ENCODE measurements at regions not wholly inside any gene's neighbourhood (a gene's known extent, or its start where the extent isn't known, plus 50 kb on each side); places are given as distances from the start of the nearest gene placed in this dataset.
A peak's percentile ranks its signal among the peaks of the same experiment; 100 is the strongest.
"Not testable (repeated sequence)": the region's sequence is repeated elsewhere in the genome, so short reads cannot be mapped to it uniquely, and the experiment has no call there.

- H3K9me3 Mint-ChIP-seq: peaks cover 0 to 2% (median 0%) of the 10 kb centered on the region in 7 donors
- no peak for DNase-seq
- H3K36me3 Mint-ChIP-seq: no peaks in the 10 kb centered on the region
- no peak overlapping the region for H3K27ac Mint-ChIP-seq
- H3K4me3 Mint-ChIP-seq: peak overlapping the region in 1 of 8 donors; percentile 4
- peaks cover 5 to 15% (median 13%) of the 10 kb centered on the region in 3 donors for H3K27me3 Mint-ChIP-seq
- H3K4me1 Mint-ChIP-seq: peaks cover 8 to 12% (median 10%) of the 10 kb centered on the region in 3 donors
- ATAC-seq (ENCODE audit: low read depth in 2 of 2): peak; percentile 32 to 48
Observed at GRCh38 chr6:16824845-16825685, 63.8 kb upstream of the ATXN1 start.

- ATAC-seq (ENCODE audit: low read depth in 2 of 2): no peak
- DNase-seq: no peak
- H3K36me3 Mint-ChIP-seq: no peaks in the 10 kb centered on the region
- H3K9me3 Mint-ChIP-seq: peaks cover 0 to 2% (median 0%) of the 10 kb centered on the region in 7 donors
- peaks cover 5 to 16% (median 13%) of the 10 kb centered on the region in 3 donors for H3K27me3 Mint-ChIP-seq
- H3K4me1 Mint-ChIP-seq: peaks cover 8 to 12% (median 10%) of the 10 kb centered on the region in 3 donors
- no peak overlapping the region for H3K4me3 Mint-ChIP-seq
- H3K27ac Mint-ChIP-seq: no peak overlapping the region
Observed at GRCh38 chr6:16823718-16824352, 62.6 kb upstream of the ATXN1 start.

- ATAC-seq (ENCODE audit: low read depth in 2 of 2) (no peak), DNase-seq (no peak)
- H3K36me3 Mint-ChIP-seq: no peaks in the 10 kb centered on the region
- no peak overlapping the region for H3K4me3 Mint-ChIP-seq
- H3K27me3 Mint-ChIP-seq: peaks cover 5 to 16% (median 13%) of the 10 kb centered on the region in 3 donors
- H3K9me3 Mint-ChIP-seq: peaks cover 0 to 2% (median 0%) of the 10 kb centered on the region in 7 donors
- H3K4me1 Mint-ChIP-seq: peaks cover 8 to 12% (median 10%) of the 10 kb centered on the region in 3 donors
- H3K27ac Mint-ChIP-seq: peak overlapping the region in 1 of 6 donors; percentile 50
Observed at GRCh38 chr6:16822975-16823717, 61.9 kb upstream of the ATXN1 start.

GRCh38 chr6:16822529-16822928 is 61.3 kb upstream of the ATXN1 start:
- H3K27me3 Mint-ChIP-seq: peaks cover 5 to 16% (median 13%) of the 10 kb centered on the region in 3 donors

GRCh38 chr6:16821834-16822264 is 60.6 kb upstream of the ATXN1 start:
- peaks cover 5 to 16% (median 13%) of the 10 kb centered on the region in 3 donors for H3K27me3 Mint-ChIP-seq
- no peak for ATAC-seq (ENCODE audit: low read depth in 2 of 2)
- no peak overlapping the region for H3K27ac Mint-ChIP-seq
- DNase-seq: no peak
- peaks cover 0 to 2% (median 0%) of the 10 kb centered on the region in 7 donors for H3K9me3 Mint-ChIP-seq
- H3K4me1 Mint-ChIP-seq: peaks cover 8 to 12% (median 10%) of the 10 kb centered on the region in 3 donors
- no peaks in the 10 kb centered on the region for H3K36me3 Mint-ChIP-seq
- no peak overlapping the region for H3K4me3 Mint-ChIP-seq

More at GRCh38 chr6:16822529-16822928, 61.3 kb upstream of the ATXN1 start:
- Mint-ChIP-seq H3K4me3 (no peak overlapping the region), H3K4me1 (peaks cover 8 to 12% (median 10%) of the 10 kb centered on the region in 3 donors), H3K9me3 (peaks cover 0 to 2% (median 0%) of the 10 kb centered on the region in 7 donors), H3K27ac (no peak overlapping the region), H3K36me3 (no peaks in the 10 kb centered on the region)
- ATAC-seq (ENCODE audit: low read depth in 2 of 2): no peak
- DNase-seq: no peak

GRCh38 chr6:16820262-16820661 is 59.0 kb upstream of the ATXN1 start:
- peaks cover 8 to 10% (median 10%) of the 10 kb centered on the region in 3 donors for H3K4me1 Mint-ChIP-seq
- not testable (repeated sequence) for H3K36me3 Mint-ChIP-seq; H3K4me3 Mint-ChIP-seq; ATAC-seq (ENCODE audit: low read depth in 2 of 2); DNase-seq; H3K9me3 Mint-ChIP-seq; H3K27ac Mint-ChIP-seq
- H3K27me3 Mint-ChIP-seq: peaks cover 5 to 16% (median 13%) of the 10 kb centered on the region in 3 donors

- H3K9me3 Mint-ChIP-seq: peaks cover 0 to 4% (median 0%) of the 10 kb centered on the region in 7 donors
- DNase-seq: no peak
- no peak overlapping the region for H3K27ac Mint-ChIP-seq
- H3K36me3 Mint-ChIP-seq: no peaks in the 10 kb centered on the region
- ATAC-seq (ENCODE audit: low read depth in 2 of 2): no peak
- no peak overlapping the region for H3K4me3 Mint-ChIP-seq
- peaks cover 5 to 16% (median 13%) of the 10 kb centered on the region in 3 donors for H3K27me3 Mint-ChIP-seq
- peaks cover 4 to 7% (median 5%) of the 10 kb centered on the region in 3 donors for H3K4me1 Mint-ChIP-seq
Observed at GRCh38 chr6:16819752-16820151, 58.5 kb upstream of the ATXN1 start.

GRCh38 chr6:16818992-16819626 is 57.8 kb upstream of the ATXN1 start:
- Mint-ChIP-seq H3K36me3 (no peaks in the 10 kb centered on the region), H3K27me3 (peaks cover 5 to 16% (median 13%) of the 10 kb centered on the region in 3 donors), H3K27ac (no peak overlapping the region), H3K4me1 (peaks cover 0 to under 1% (median 0%) of the 10 kb centered on the region in 3 donors), H3K4me3 (no peak overlapping the region), H3K9me3 (peaks cover 0 to 7% (median 0%) of the 10 kb centered on the region in 7 donors)
- ATAC-seq (ENCODE audit: low read depth in 2 of 2): no peak
- DNase-seq: no peak

- Mint-ChIP-seq H3K27me3 (peaks cover 5 to 13% (median 10%) of the 10 kb centered on the region in 3 donors), H3K27ac (no peak overlapping the region), H3K36me3 (peaks cover 0 to 10% of the 10 kb centered on the region in 2 donors), H3K4me1 (no peaks in the 10 kb centered on the region), H3K4me3 (no peak overlapping the region), H3K9me3 (peaks cover 5 to 22% (median 11%) of the 10 kb centered on the region in 7 donors)
- no peak for DNase-seq
- no peak for ATAC-seq (ENCODE audit: low read depth in 2 of 2)
Observed at GRCh38 chr6:16817594-16817993, 56.3 kb upstream of the ATXN1 start.

- H3K27ac Mint-ChIP-seq: no peak overlapping the region
- ATAC-seq (ENCODE audit: low read depth in 2 of 2) (no peak), DNase-seq (no peak)
- H3K4me1 Mint-ChIP-seq: no peaks in the 10 kb centered on the region
- peaks cover 2 to 15% of the 10 kb centered on the region in 2 donors for H3K36me3 Mint-ChIP-seq
- H3K4me3 Mint-ChIP-seq: no peak overlapping the region
- H3K27me3 Mint-ChIP-seq: peaks cover 9 to 12% (median 10%) of the 10 kb centered on the region in 3 donors
- peaks cover 10 to 29% (median 18%) of the 10 kb centered on the region in 7 donors for H3K9me3 Mint-ChIP-seq
Observed at GRCh38 chr6:16816891-16817290, 55.6 kb upstream of the ATXN1 start.

GRCh38 chr6:16812993-16813392 is 51.7 kb upstream of the ATXN1 start:
- Mint-ChIP-seq H3K36me3 (peaks cover 4 to 30% of the 10 kb centered on the region in 2 donors), H3K27me3 (peaks cover 4 to 9% (median 7%) of the 10 kb centered on the region in 3 donors), H3K4me1 (no peaks in the 10 kb centered on the region), H3K4me3 (no peak overlapping the region), H3K9me3 (peaks cover 16 to 45% (median 33%) of the 10 kb centered on the region in 7 donors), H3K27ac (no peak overlapping the region)
- DNase-seq: no peak
- no peak for ATAC-seq (ENCODE audit: low read depth in 2 of 2)

GRCh38 chr6:16811277-16811979 is 50.2 kb upstream of the ATXN1 start:
- no peak for ATAC-seq (ENCODE audit: low read depth in 2 of 2)
- Mint-ChIP-seq H3K36me3 (peaks cover 4 to 30% of the 10 kb centered on the region in 2 donors), H3K27me3 (peaks cover 4 to 9% (median 7%) of the 10 kb centered on the region in 3 donors), H3K4me1 (no peaks in the 10 kb centered on the region), H3K4me3 (no peak overlapping the region), H3K9me3 (peaks cover 16 to 45% (median 33%) of the 10 kb centered on the region in 7 donors), H3K27ac (no peak overlapping the region)
- DNase-seq: no peak
